ENCODE measurements at regions not wholly inside any gene's neighbourhood (a gene's known extent, or its start where the extent isn't known, plus 50 kb on each side); places are given as distances from the start of the nearest gene placed in this dataset.

GRCh38 chr20:39424962-39425678 is 463.0 kb downstream of the DHX35 start:
- DNase-seq (ENCODE audit: low read depth in 3 of 3), result no peak

- DNase-seq (ENCODE audit: low read depth in 3 of 3), result no peak
Measured at GRCh38 chr20:39421571-39422105, 459.5 kb downstream of the DHX35 start.

- no peak for DNase-seq (ENCODE audit: low read depth in 3 of 3)
Measured at GRCh38 chr20:39412091-39412490, 449.9 kb downstream of the DHX35 start.

GRCh38 chr20:39399463-39399862 is 437.3 kb downstream of the DHX35 start:
- no peak for DNase-seq (ENCODE audit: low read depth in 3 of 3)

- DNase-seq (ENCODE audit: low read depth in 3 of 3), result no peak
Measured at GRCh38 chr20:39398656-39399055, 436.5 kb downstream of the DHX35 start.

- no peak for DNase-seq (ENCODE audit: low read depth in 3 of 3)
Measured at GRCh38 chr20:39397646-39398045, 435.5 kb downstream of the DHX35 start.

GRCh38 chr20:39395478-39396291 is 433.5 kb downstream of the DHX35 start:
- no peak for DNase-seq (ENCODE audit: low read depth in 3 of 3)

- DNase-seq (ENCODE audit: low read depth in 3 of 3), result no peak
Measured at GRCh38 chr20:39394461-39394860, 432.3 kb downstream of the DHX35 start.

- DNase-seq (ENCODE audit: low read depth in 3 of 3), result no peak
Measured at GRCh38 chr20:39390186-39390585, 428.0 kb downstream of the DHX35 start.

- no peak for DNase-seq (ENCODE audit: low read depth in 3 of 3)
Measured at GRCh38 chr20:39381595-39381994, 419.5 kb downstream of the DHX35 start.

GRCh38 chr20:39378776-39379175 is 416.6 kb downstream of the DHX35 start:
- no peak for DNase-seq (ENCODE audit: low read depth in 3 of 3)

GRCh38 chr20:39376788-39377187 is 414.6 kb downstream of the DHX35 start:
- DNase-seq (ENCODE audit: low read depth in 3 of 3), result no peak

GRCh38 chr20:39364320-39364719 is 402.2 kb downstream of the DHX35 start:
- no peak for DNase-seq (ENCODE audit: low read depth in 3 of 3)

GRCh38 chr20:39359981-39360620 is 398.0 kb downstream of the DHX35 start:
- DNase-seq (ENCODE audit: low read depth in 3 of 3), result no peak

- DNase-seq (ENCODE audit: low read depth in 3 of 3), result no peak
Measured at GRCh38 chr20:39358052-39358451, 395.9 kb downstream of the DHX35 start.

- no peak for DNase-seq (ENCODE audit: low read depth in 3 of 3)
Measured at GRCh38 chr20:39356908-39357307, 394.8 kb downstream of the DHX35 start.

- DNase-seq (ENCODE audit: low read depth in 3 of 3), result no peak
Measured at GRCh38 chr20:39349240-39349639, 387.1 kb downstream of the DHX35 start.

GRCh38 chr20:39347626-39348025 is 385.5 kb downstream of the DHX35 start:
- no peak for DNase-seq (ENCODE audit: low read depth in 3 of 3)

- no peak for DNase-seq (ENCODE audit: low read depth in 3 of 3)
Measured at GRCh38 chr20:39342463-39342862, 380.3 kb downstream of the DHX35 start.

- DNase-seq (ENCODE audit: low read depth in 3 of 3), result no peak
Measured at GRCh38 chr20:39338469-39339376, 376.6 kb downstream of the DHX35 start.

GRCh38 chr20:39333211-39333610 is 371.1 kb downstream of the DHX35 start:
- DNase-seq (ENCODE audit: low read depth in 3 of 3), result no peak

All from stimulated activated CD4-positive, alpha-beta T cell treated with anti-CD3 and anti-CD28 coated beads, TNF-alpha, amount 100 ng/mL, for 4 hours (primary cell).